Neural progenitor cell (in vitro differentiated cells): ENCODE measurements at regions not wholly inside any gene's neighbourhood (a gene's known extent, or its start where the extent isn't known, plus 50 kb on each side); places are given as distances from the start of the nearest gene placed in this dataset.

Experiments
- DNase-seq: peaks from one replicate; pipeline ENCODE4 v3.0.0-alpha.2; 2016; ENCODE audit warnings: low spot score
- H2AFZ ChIP-seq: fragments of 200-600 bp; sonication (generic); replicated peaks from 2 replicates; pipeline ENCODE4 v1.6.1; 2016; ENCODE audit warnings: antibody characterized with exemption
- H3F3A ChIP-seq: fragments of 200-600 bp; sonication (generic); 2 replicates; pipeline ENCODE4 v1.6.1; 2016; ENCODE audit warnings: antibody characterized with exemption, low read depth
- H3K27ac ChIP-seq: fragments of 200-600 bp; sonication (generic); 2 replicates; pipeline ENCODE4 v1.5.1; 2016; ENCODE audit warnings: mild to moderate bottlenecking
- H3K27me3 ChIP-seq: fragments of 200-600 bp; sonication (generic); 2 replicates; pipeline ENCODE4 v1.6.1; 2016; ENCODE audit warnings: mild to moderate bottlenecking, moderate library complexity
- H3K36me3 ChIP-seq: fragments of 200-600 bp; sonication (generic); 2 replicates; pipeline ENCODE4 v1.5.1; 2016
- H3K4me1 ChIP-seq: fragments of 200-600 bp; sonication (generic); 2 replicates; pipeline ENCODE4 v1.6.1; 2016; ENCODE audit warnings: mixed run types
- H3K4me2 ChIP-seq: fragments of 200-600 bp; sonication (generic); 2 replicates; pipeline ENCODE4 v1.6.1; 2016
- H3K4me3 ChIP-seq: fragments of 200-600 bp; sonication (generic); 2 replicates; pipeline ENCODE4 v1.5.1; 2016
- H3K79me2 ChIP-seq: fragments of 200-600 bp; sonication (generic); 2 replicates; pipeline ENCODE4 v1.6.1; 2016; ENCODE audit warnings: low read depth
- H3K9ac ChIP-seq: fragments of 200-600 bp; sonication (generic); 2 replicates; pipeline ENCODE4 v1.6.1; 2016
- H3K9me3 ChIP-seq: fragments of 200-600 bp; sonication (generic); 2 replicates; pipeline ENCODE4 v1.5.1; 2016; ENCODE audit warnings: low read depth
- H4K20me1 ChIP-seq: fragments of 200-600 bp; sonication (generic); 2 replicates; pipeline ENCODE4 v1.6.1; 2016; ENCODE audit warnings: low read depth
- H3K27ac Mint-ChIP-seq: 3 replicates; pipeline ENCODE4 v1.8.0; 2021; ENCODE audit warnings: mixed read lengths
- H3K27me3 Mint-ChIP-seq: 2 replicates; pipeline ENCODE4 v1.8.0; 2022; ENCODE audit warnings: low read depth, mild to moderate bottlenecking, inconsistent platforms, moderate library complexity, mixed read lengths; ENCODE audit not compliant: insufficient read depth
- H3K36me3 Mint-ChIP-seq: 3 replicates; pipeline ENCODE4 v1.8.0; 2021; ENCODE audit warnings: mixed read lengths
- H3K4me1 Mint-ChIP-seq: 3 replicates; pipeline ENCODE4 v1.8.0; 2021; ENCODE audit warnings: mixed read lengths
- H3K4me3 Mint-ChIP-seq: 3 replicates; pipeline ENCODE4 v1.8.0; 2021; ENCODE audit warnings: mild to moderate bottlenecking, moderate library complexity, mixed read lengths
- H3K9me3 Mint-ChIP-seq: 3 replicates; pipeline ENCODE4 v1.8.0; 2020; ENCODE audit warnings: mixed read lengths
- CTCF ChIP-seq: fragments of 200-600 bp; sonication (generic); IDR thresholded peaks from 2 replicates; pipeline ENCODE4 v1.5.1; 2017; ENCODE audit warnings: antibody characterized with exemption, mild to moderate bottlenecking
- EZH2 ChIP-seq: fragments of 200-600 bp; sonication (generic); IDR thresholded peaks from 2 replicates; pipeline ENCODE4 v1.6.1; 2017; ENCODE audit warnings: antibody characterized with exemption, mild to moderate bottlenecking, moderate library complexity
- EZH2phosphoT487 ChIP-seq: fragments of 200-600 bp; sonication (generic); IDR thresholded peaks from 2 replicates; pipeline ENCODE4 v1.6.1; 2017; ENCODE audit warnings: antibody characterized with exemption

- peaks cover 4% of the 10 kb centered on the region for H3K27me3 Mint-ChIP-seq
- H3K27ac Mint-ChIP-seq = no peak overlapping the region
- no peaks in the 10 kb centered on the region for H3K36me3 Mint-ChIP-seq
- Histone ChIP-seq H3K9me3 (no peaks in the 10 kb centered on the region), H2AFZ (no peak overlapping the region), H3K79me2 (no peaks in the 10 kb centered on the region), H3K4me1 (no peaks in the 10 kb centered on the region), H3K4me3 (no peak overlapping the region), H3K27ac (no peak overlapping the region), H3K36me3 (no peaks in the 10 kb centered on the region), H3K4me2 (no peak overlapping the region), H3K9ac (no peak overlapping the region), H3K27me3 (no peaks in the 10 kb centered on the region), H4K20me1 (no peaks in the 10 kb centered on the region), H3F3A (no peaks in the 10 kb centered on the region)
- no peak overlapping the region for H3K4me3 Mint-ChIP-seq
- no peak for DNase-seq
- peaks cover 5% of the 10 kb centered on the region for H3K9me3 Mint-ChIP-seq
- peaks cover 4% of the 10 kb centered on the region for H3K4me1 Mint-ChIP-seq
- TF ChIP-seq CTCF (no peak), EZH2 (no peak), EZH2phosphoT487 (no peak)
Observed at GRCh38 chr13:29902632-29903305, 52.4 kb upstream of the UBL3 start.

GRCh38 chr13:29901710-29902631 lies 51.6 kb upstream of the UBL3 start:
- no peak for TF ChIP-seq CTCF
- TF ChIP-seq EZH2phosphoT487 = no peak
- no peak for TF ChIP-seq EZH2
- no peak overlapping the region for H3K4me3 Mint-ChIP-seq
- Histone ChIP-seq H4K20me1 (no peaks in the 10 kb centered on the region), H3K27ac (no peak overlapping the region), H3K36me3 (no peaks in the 10 kb centered on the region), H3F3A (no peaks in the 10 kb centered on the region), H3K79me2 (no peaks in the 10 kb centered on the region), H2AFZ (no peak overlapping the region), H3K4me2 (no peak overlapping the region), H3K4me1 (no peaks in the 10 kb centered on the region), H3K27me3 (no peaks in the 10 kb centered on the region), H3K9me3 (no peaks in the 10 kb centered on the region), H3K9ac (no peak overlapping the region), H3K4me3 (no peak overlapping the region)
- H3K27me3 Mint-ChIP-seq = peaks cover 4% of the 10 kb centered on the region
- H3K4me1 Mint-ChIP-seq = peaks cover 6% of the 10 kb centered on the region
- no peaks in the 10 kb centered on the region for H3K36me3 Mint-ChIP-seq
- DNase-seq = no peak
- H3K27ac Mint-ChIP-seq = no peak overlapping the region
- peaks cover 5% of the 10 kb centered on the region for H3K9me3 Mint-ChIP-seq
